HG03095 (cell line): ENCODE measurements at regions not wholly inside any gene's neighbourhood (a gene's known extent, or its start where the extent isn't known, plus 50 kb on each side); places are given as distances from the start of the nearest gene placed in this dataset.
"Not testable (repeated sequence)": the region's sequence is repeated elsewhere in the genome, so short reads cannot be mapped to it uniquely, and the experiment has no call there.

Experiments
- ATAC-seq: cut with Tn5 transposase; IDR thresholded peaks from one replicate; pipeline ENCODE4 v1.9.1; 2021; ENCODE audit warnings: moderate library complexity; ENCODE audit not compliant: unreplicated experiment

- ATAC-seq = no peak
These were observed 132.6 kb downstream of the CUL2 start for GRCh38 chr10:34957531-34957930.

DNA sequence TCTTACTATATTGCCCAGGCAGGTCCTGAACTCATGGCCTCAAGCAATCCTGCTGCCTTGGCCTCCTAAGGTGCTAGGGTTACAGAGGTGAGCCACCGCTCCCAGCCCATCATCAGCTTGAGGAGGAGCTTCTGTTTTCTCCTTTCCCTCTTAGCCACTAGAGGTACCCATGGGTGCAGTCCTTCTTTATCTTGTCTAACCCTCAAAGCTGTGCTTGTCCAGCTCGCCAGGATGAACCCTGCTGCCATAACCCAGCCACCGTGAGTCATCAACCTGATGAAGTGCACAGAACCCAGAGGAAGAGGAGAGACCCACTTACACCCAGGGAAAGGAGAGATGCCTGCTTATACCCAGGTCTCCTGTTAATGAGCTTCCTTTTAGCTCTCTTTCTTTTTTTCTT, 133.4 kb downstream of the CUL2 start:
- no peak for ATAC-seq

DNA sequence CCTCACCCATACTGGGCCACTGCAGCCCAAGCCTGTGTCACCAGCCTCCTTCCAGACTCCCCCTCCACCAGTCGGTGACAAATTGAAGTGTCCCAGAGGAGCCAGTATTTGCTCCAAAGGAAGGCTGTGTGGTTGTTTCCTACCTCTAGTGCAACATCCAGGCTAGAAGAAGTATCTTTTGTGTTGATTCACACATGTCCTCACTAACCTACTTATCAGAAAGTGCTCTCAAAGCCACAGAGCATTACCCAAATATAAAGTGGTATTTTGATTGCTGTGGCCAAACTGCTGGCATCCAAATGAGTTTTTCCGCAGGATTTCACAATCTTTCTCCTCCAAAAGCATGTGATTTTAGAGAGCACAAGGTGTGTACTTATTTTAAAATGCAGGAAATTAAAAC, 134.8 kb downstream of the CUL2 start:
- no peak for ATAC-seq

GRCh38 chr10:34954142-34954541, 136.0 kb downstream of the CUL2 start:
- ATAC-seq = no peak

GRCh38 chr10:34951263-34951887, 136.3 kb upstream of the PARD3 start:
- ATAC-seq = not testable (repeated sequence)

- not testable (repeated sequence) for ATAC-seq
These were observed 130.9 kb upstream of the PARD3 start for GRCh38 chr10:34945951-34946522.

DNA sequence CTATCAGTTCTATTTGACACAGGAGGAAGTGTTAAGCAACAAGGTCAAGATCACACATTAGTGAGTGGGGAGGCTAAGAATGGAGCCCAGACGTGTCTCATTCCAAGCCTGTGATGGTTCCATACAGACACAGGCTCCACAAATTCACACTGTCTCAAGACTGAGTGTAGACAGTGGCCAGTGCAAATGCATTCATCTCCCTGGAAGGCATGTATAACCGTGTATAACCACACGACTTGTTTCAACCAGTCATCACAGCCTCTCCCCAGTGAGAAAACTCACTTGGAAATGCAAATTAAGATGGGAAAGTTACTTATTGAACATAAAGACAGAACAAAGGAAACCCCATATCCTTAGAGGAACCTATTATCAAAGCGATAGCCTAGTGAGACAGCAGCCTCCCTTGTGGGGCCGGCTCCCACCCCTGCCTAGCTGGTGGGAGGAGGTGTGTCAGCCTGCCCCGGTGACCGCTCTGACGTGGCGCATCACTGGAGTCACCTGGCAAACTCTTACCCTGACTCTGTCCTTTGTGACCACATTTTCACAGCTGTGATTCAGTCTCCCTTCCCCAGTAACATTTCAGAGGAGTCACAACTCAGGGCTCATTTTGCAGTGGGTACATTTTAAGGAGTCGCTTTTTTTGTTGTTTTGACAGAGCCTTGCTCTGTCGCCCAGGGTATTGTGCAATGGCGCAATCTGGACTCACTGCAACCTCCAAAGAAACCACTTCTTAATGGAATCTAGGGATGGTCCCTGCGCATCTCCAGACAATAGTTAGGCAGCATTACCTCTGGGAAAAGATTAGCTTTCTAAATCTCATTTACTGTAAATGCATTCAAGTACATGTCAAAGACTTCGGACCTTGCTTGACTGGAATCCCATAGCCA, 126.6 kb upstream of the PARD3 start:
- peak; percentile 50 for ATAC-seq

DNA sequence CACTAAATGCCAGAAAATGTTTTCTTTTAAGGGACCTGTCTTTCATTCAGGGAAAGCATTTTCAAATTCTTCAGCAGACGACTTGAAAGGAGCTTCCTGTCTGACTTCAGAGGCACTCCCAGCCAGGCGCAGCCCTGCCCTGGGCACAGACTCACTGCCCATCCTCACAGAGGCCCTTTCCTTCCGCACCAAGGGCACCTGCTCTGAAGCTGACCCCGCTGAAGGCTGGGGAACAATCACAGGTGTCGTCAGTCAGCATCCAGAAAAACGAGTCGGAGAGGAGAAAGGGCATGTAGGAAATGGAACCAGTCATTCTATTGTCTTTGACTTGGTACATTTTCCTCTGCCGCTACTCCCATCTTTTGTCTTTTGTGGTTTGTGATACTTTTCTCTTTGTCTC, 125.3 kb upstream of the PARD3 start:
- ATAC-seq = no peak

DNA sequence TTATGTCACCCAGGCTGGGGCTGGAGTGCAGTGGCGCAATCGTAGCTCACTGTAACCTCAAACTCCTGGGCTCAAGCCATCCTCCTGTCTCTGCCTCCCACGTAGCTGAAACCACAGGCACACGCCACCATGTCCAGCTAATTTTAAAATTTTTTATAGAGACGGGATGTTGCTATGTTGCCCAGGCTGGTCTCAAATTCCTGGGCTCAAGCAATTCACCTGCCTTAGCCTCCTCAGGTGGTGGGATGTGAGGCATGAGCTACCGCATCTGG, 123.2 kb upstream of the PARD3 start:
- no peak for ATAC-seq

GRCh38 chr10:34937643-34938398, 122.7 kb upstream of the PARD3 start:
- ATAC-seq = not testable (repeated sequence)

GRCh38 chr10:34936061-34936460, 121.0 kb upstream of the PARD3 start:
- ATAC-seq = no peak

DNA sequence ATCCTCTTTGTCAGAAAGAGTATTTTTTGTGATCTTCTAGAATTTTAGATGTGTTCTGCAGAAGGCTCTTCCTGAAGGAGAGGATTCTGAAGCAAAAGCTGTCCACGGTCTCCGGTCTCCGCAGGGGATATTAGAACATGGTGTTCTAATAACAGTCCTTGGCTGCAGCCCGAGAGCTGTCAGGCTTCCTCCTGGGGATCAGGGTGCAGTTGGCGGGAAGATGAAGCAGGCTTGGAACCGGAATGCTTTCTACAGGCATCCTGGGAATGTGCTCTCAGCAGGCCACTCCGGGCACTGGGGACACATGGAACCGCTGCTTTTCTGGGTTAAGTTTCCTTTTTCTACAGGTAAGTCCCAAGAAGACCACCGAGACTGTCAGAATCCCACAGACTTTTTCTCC, 118.6 kb upstream of the PARD3 start:
- ATAC-seq = no peak

- no peak for ATAC-seq
These were observed 117.1 kb upstream of the PARD3 start for GRCh38 chr10:34932235-34932634.

GRCh38 chr10:34931216-34931615, 116.1 kb upstream of the PARD3 start:
- no peak for ATAC-seq

DNA sequence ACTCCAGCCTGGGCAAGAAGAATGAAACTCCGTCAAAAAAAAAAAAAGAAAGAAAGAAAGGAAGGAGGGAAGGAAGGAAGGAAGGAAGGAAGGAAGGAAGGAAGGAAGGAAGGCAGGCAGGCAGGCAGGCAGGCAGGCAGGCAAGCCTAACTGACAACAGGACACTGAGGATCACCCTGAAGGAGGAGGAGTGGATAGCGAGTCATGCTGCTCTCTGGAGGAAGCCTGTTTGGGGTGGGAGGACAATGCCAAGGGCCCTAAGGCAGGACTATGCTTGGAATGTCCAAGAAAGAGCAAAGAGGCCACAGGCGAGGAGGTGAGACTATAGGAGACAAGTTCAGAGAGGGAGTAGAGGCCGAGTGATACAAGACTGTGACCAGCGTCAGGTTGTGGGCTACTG, 107.0 kb upstream of the PARD3 start:
- no peak for ATAC-seq

DNA sequence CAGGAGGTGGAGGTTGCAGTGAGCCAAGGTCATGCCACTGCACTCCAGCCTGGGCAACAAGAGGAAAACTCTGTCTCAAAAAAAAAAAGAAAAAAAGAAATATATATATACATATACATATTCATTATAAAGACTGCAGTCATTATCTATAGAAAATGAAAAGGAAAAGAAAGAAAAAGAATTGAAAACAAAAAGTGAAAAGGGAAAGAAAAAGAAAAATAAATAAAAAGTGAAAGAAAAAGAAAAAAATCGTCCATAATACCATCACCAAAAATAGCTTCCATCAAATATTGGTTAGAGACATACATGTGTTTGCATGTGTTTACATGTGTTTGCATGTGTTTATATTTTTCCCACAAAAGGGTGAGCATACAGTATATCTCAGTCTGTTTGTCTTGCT, 105.5 kb upstream of the PARD3 start:
- ATAC-seq = no peak

DNA sequence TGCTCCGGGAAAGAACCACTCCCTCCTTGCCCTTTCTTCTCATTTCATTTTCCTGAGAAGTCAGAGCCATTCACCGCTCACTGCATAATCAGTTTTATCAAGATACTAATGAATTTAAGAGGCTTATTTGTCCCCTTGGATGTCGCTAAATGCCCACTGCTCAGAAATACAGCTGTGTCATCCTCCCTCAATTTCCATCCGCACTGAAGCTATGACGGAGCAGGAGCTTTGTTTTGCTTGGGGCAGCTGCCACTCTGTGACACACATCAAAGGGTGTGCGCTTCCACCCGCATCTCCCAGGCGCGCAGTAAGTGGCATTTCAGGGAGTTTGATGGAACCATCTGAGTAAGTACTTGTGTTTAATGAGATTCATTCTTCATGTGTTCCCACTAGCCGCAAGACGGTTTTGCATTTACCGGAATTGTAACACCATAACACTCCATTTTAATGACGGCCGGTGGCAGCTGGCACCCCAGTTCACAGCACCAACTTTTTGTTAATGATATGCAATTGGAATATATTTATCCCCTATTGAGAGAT, 103.8 kb upstream of the PARD3 start:
- no peak for ATAC-seq

DNA sequence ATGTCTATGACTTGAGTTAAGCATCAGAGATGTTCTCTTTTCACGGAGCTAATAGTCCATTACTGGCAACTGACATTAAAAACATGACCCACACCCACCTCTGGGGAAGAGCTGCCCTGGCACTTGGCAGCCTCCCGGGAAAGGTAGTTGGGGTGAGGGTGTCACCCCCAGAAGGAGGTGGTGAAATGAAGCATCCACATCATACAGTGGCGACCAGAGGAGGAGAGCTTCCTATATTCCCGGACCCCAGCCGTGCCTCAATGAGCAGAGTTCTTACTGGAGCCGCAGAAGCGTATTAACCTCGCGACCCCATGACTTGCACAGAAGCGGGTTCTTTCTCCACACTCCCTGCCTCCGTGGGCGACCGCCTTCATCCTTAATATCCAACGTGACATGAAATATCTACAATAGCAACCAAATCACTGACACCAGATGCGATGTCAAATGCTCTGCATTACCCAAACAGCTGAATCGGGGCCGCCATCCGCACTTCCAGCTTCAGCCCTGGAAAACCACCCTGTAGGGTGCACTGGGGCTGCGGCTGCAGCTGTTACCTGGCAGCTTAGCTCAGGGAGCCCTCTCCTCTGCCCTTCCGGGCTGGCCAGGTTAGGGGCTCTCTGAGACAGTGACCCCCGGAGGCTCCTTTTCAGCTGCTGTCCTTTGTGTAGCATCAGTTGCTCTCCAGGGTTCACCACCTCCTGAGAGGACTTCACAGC, 103.1 kb upstream of the PARD3 start:
- no peak for ATAC-seq

GRCh38 chr10:34916314-34916713, 101.2 kb upstream of the PARD3 start:
- ATAC-seq = no peak

DNA sequence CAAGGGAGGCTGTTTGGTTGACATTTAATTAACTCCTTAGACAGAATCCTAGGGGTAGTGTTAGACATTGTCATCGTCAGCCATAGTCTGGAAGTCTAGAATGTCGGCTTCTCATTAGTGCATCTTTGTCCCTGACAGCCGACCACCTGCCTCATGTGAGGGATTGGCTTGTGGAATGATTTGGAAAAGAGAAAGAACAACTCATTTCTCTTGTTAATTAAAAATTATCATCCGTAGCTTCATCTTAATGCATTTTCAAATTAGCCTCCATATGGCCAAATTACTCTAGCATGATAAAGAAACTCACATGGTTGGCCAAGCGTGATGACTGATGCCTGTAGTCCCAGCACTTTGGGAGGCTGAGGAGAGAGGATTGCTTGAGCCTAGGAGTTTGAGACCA, 97.7 kb upstream of the PARD3 start:
- no peak for ATAC-seq
